Stimulated activated CD4-positive, alpha-beta T cell treated with anti-CD3 and anti-CD28 coated beads, Interleukin-1b, Interleukin-23, amount 100 ng/mL, for 48 hours (primary cell): ENCODE measurements at regions not wholly inside any gene's neighbourhood (a gene's known extent, or its start where the extent isn't known, plus 50 kb on each side); places are given as distances from the start of the nearest gene placed in this dataset.

ENCODE experiments used
- DNase-seq: peaks from one replicate; pipeline ENCODE4 v3.0.0-alpha.2; 2020

DNA sequence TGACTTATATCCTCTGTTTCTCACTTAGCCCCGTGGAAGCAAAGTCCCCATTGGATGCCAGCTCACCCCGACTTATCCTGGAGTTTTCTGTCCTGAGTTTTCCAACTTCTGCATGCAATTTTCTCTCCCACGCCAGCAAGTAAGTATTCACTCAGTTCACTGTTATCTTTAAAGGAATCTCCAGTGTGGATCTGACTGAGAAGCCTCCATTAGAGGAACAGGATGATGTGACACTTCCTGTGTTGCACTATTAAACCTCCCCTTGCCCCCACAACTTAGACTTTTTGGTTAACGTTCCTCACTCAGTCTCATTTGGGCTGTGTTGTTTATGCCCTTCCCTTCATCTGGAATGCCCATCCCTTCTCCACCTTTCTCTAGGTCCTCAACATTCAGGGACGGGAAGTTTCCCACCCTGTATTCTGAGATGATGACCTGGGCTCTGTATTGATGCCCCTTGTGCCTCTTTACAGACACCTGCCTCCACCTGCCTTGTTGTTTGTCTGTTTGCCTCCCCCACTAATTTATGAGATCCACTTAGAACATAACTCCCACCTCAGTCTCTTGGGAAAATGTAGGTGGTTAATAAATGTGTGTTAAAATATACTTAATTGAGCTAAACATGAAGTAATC is 536.1 kb upstream of the RAB6C start:
- DNase-seq: no peak

DNA sequence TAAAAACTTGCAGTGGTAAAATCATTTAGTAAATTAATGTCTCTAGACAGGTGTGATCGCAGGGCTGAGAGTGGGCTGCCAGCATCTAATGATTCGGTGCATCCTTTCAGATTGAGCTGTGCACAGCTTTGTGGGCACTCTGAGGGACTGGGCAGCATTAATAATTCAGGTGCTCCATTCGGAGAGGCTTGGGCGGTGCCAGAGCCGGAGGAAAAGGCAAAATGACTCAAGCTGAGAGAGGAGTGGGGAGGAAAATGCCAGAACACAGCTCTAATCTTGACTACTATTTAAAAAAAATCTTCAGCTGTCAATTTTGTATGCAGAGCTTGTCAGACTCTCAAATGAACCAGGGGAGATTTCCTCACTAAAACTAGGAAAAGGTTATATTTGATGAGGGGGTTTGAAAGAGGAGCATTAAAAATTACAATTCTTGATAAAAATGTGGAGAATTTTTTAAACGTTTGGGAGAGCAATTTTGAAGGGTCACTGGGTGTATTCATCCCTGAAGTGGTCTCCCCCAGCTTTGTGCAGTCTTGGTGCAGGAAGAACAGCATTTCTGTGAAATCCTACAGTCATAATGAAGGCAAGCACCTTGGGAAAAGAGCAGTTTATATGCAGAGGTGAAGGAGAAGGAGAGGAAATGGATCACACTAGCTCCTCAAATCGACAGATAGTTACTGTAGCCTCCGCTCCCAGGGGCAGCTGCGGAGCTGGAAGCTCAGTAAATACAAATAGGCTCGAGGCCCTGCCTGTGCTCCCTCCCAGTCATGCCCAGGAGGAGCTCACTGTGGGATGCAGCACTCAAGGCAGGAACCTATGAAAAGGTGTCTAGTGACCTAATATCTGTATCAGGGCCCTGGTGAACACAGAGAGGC is 535.4 kb upstream of the RAB6C start:
- no peak for DNase-seq

DNA sequence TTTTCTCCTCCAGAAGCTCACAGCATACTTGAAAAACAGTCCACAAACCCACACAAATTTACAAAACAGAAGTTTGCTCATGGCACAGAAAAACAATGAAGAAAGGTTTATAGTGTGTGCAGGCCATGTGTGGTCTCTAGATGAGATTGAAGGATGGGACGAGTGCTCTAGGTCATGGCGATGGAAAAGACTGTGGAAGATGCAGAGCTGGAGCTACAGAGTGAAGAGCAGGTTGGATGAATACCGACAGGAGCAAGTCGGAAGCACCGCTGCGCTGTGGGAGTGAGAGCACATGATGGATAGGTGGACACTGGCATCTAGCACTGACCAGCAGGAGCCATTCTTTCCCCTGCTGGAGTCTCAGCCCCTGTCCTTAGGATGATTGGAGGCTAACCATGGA is 534.7 kb upstream of the RAB6C start:
- no peak for DNase-seq

DNA sequence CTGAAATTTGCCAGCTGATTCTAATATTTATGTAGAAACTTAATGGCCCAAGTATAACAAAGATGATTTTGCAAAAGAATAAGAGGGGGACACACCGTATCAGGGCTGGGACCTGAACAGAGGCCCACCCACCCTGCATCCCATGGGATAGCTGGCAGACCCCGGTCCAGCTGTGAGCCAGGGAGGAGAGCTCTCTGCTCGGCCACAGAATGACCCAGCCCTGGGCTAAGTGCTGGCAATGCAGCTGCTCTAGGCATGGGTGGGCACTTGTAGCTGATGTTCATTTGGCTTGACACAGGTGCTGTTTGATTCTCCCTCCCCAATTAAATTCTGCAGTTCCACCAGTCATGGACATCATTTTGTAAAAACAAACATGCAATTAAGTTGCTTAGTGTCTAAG is 522.8 kb upstream of the RAB6C start:
- DNase-seq: no peak

DNA sequence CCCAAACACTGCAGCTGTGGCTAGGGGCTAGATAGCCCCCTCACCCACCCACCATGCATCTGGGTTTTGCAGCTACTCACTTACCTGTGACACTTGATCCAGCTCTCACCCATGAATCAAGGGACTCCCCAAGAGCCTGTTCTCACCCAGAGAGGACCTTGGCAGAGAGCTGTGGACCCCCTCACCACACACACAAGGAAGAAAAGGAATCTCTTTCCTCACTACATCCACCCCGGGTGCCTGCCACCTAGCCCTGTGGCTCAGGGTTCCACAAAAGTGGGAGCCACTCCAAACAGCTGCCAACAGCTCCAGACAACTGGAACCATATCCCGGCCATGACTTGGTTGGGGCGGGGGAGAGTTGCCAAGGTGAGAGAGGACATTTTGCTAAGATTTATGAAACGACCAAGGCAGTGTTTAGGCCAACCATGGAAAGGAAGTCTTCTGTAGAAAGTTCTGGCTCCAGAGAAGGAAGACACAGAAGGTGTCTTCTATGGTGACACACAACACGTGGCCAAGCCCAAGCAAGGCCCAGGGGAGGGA is 522.1 kb upstream of the RAB6C start:
- no peak for DNase-seq

GRCh38 chr2:129458006-129458405 is 521.5 kb upstream of the RAB6C start:
- DNase-seq: no peak

GRCh38 chr2:129458436-129458835 is 521.0 kb upstream of the RAB6C start:
- no peak for DNase-seq

GRCh38 chr2:129459200-129459876 is 520.1 kb upstream of the RAB6C start:
- DNase-seq: no peak

- no peak for DNase-seq
Observed at GRCh38 chr2:129459881-129460280, 519.6 kb upstream of the RAB6C start.

DNA sequence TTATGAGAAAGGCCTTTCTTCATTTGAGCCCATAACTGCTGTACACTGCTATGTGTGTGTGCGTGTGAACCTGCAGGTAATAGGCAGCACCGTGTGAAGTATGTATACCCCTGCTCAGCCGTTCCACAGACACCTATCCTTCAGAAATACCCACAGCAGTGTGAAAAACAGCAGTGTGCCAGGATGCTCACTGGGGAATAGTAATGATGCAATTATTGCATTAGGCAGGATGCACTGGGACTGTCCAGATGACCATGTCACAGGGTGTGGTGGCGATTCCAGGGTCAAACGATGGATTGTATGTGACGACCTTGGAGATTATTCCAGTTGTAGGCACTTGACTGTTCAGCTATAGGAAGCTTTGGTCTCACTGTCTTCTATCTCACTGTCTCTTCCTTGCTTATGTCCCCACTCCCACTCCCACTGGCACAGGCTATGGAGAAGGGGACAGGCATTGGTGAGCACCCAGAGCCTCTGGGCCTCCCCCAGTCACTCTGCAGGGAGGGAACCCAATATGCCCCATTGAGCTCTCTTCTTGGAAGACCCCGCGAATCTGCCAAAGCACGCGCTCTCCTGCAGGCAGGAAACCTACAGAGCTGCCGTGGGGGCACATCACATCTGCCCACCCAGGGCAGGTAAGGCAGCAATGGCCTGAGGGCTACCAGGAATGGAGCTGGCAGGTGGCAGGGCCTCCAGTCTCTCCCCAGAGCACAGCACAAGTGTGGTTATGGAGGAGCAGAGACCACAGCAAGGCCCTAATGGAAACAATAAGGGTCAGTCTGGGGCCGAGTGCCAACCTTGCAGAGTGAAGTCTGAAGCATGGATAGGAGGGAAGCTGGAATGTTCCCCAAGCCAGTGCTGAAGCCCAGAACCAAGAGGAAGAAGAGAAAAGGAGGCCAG is 518.9 kb upstream of the RAB6C start:
- no peak for DNase-seq

DNA sequence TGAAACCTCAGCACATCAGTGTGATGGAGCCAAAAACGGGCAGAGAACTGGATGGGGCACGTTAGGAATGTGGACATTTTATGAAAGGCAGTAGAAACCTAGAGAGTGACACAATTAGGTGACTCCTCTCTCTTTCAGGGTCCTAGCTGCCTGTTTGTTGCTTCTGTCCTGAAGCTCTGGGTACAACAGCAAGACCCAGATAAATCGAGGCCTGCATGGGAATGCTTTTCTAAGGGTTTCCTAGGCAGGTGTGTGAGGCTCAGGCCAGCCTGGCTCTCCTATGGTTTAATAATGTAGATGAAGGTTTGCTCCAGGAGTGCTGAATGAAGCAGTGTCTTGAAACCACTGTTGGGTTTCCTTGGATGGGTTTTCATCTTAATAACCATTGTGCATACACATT is 517.1 kb upstream of the RAB6C start:
- no peak for DNase-seq

DNA sequence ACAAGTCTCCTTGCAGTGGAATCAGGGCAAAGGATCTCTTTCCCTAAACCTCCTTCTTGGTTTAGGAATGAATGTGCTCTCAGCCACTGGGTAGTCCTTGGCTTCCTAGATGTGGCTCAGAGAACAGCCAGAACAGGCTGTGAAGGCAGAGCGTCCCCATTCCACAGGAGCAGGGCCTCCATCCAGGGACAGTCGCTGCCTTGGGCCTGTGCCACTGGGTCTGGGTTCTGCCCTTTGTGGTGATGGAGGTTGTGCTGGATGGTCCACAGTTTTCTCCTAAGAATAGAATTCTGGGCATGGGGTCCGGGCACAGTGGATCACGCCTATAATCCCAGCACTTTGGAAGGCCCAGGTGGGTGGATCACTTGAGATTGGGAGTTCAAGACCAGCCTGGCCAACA is 516.5 kb upstream of the RAB6C start:
- no peak for DNase-seq

DNA sequence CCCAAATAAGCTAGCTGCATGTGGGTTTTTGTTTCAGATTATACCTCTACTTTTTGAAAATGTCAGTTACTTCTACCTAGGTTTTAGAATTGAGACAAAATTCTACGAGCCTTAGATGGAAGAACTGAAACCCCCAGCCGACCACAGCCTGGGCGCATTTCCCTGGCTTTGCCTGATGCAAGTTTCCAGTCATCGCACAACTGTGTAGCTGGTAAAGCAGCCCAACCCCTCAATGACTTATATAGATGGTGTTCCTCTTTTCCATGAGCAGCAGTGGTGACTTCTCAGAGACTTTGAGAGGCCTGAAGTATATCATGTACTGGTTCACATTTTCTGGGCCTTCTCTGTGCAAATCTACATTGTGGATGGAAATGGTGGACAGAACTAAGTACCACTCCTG is 515.4 kb upstream of the RAB6C start:
- DNase-seq: no peak

GRCh38 chr2:129464631-129465030 is 514.8 kb upstream of the RAB6C start:
- DNase-seq: no peak

- DNase-seq: no peak
Observed at GRCh38 chr2:129465045-129465444, 514.4 kb upstream of the RAB6C start.

DNA sequence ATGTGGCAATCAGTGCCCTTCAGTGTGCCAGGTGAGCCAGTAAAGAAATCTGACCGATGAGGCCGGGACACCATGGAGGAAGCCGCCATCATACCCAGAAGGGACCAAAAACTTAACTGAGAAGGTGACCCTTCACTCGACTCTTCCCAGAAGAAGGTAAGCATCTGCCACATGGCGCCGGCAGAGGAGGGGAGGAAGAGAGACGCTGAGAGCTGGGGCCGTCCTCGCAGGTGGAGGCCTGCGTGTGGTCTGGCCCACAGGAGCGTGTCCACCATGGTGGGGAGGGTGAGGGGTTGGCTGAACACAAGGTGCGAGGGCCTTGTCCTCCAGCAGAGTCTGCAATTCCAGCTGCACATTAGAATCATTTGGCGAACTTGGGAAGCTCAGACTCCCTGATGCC is 513.1 kb upstream of the RAB6C start:
- DNase-seq: no peak

GRCh38 chr2:129467012-129467779 is 512.3 kb upstream of the RAB6C start:
- no peak for DNase-seq

DNA sequence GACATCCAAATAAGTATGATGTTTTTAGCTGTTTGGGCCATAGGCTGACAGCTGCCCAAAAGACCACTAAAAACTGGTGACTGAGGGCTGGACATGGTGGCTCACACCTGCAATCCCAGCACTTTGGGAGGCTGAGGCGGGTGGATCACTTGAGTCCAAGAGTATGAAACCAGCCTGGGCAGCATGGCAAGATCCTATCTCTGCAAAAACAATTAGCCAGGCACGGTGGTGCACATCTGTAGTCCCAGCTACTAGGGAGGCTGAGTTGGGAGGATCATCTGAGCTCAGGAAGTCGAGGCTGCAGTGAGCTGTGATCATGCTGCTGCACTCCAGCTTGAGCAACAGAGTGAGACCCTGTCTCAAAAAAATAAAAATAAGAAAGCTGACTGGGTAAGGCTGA is 511.5 kb upstream of the RAB6C start:
- no peak for DNase-seq

- no peak for DNase-seq
Observed at GRCh38 chr2:129468879-129469278, 510.6 kb upstream of the RAB6C start.

DNA sequence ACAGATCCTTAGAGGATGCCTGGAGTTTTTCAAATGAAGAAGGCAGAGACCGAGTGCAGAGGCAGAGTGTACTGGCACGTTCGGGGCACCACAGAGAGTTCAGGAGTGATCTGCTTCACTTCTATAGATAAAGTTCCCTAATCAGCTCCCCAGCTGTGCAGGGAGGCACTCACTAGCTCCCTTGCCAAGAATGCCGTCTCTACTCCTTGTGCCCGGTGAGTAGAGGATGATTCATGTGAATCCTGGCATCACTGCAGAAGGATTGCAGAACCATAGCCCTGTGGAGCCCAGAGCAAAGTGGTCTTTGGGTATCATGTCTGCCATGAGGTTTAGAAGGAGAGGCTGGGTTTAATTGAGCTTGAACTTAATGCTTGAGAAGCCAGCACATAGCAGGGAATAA is 510.1 kb upstream of the RAB6C start:
- DNase-seq: no peak

GRCh38 chr2:129469871-129470270 is 509.6 kb upstream of the RAB6C start:
- no peak for DNase-seq
